ENCODE measurements at regions not wholly inside any gene's neighbourhood (a gene's known extent, or its start where the extent isn't known, plus 50 kb on each side); places are given as distances from the start of the nearest gene placed in this dataset.

GRCh38 chr3:191074511-191074910, 124.5 kb upstream of the OSTN start:
- no peak overlapping the region for H3K27ac ChIP-seq
- TF ChIP-seq, protein P1, sequence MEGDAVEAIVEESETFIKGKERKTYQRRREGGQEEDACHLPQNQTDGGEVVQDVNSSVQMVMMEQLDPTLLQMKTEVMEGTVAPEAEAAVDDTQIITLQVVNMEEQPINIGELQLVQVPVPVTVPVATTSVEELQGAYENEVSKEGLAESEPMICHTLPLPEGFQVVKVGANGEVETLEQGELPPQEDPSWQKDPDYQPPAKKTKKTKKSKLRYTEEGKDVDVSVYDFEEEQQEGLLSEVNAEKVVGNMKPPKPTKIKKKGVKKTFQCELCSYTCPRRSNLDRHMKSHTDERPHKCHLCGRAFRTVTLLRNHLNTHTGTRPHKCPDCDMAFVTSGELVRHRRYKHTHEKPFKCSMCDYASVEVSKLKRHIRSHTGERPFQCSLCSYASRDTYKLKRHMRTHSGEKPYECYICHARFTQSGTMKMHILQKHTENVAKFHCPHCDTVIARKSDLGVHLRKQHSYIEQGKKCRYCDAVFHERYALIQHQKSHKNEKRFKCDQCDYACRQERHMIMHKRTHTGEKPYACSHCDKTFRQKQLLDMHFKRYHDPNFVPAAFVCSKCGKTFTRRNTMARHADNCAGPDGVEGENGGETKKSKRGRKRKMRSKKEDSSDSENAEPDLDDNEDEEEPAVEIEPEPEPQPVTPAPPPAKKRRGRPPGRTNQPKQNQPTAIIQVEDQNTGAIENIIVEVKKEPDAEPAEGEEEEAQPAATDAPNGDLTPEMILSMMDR (conservative IDR thresholded peaks at IDR 0.05): no peak

DNA sequence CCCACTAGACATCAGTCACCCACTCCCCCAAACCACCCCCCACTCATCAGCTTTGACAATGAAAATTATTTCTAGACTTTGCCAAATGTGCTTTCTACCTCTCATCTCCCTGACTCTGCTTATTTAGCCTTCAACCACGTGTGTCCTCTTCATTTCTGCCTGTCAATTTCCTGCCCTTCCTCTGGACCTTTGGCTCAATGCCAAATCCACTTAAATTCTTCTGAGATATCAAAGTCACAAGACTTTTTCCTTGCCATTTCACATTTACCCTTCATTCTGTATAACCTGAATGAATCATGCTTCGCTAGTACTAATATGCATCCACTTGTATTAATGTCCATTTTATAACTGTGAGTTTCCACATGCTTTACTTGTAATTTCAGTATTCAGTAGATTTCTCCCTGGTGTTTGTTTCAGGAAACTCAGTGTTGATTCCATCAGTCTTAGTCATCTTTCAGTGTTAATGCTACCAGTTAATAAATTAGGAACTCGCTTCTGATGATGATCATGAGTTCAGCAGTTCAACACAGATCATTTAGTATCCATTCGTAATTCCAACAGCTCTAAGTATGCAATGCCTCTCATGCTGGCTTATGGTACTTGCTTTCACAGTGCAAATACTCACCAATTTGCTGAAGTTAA, 128.2 kb upstream of the OSTN start:
- TF ChIP-seq, protein P1 (conservative IDR thresholded peaks at IDR 0.05): no peak
- no peak overlapping the region for H3K27ac ChIP-seq

- TF ChIP-seq, protein P1 (conservative IDR thresholded peaks at IDR 0.05): no peak
- no peak overlapping the region for H3K27ac ChIP-seq
These were observed 128.8 kb upstream of the OSTN start for GRCh38 chr3:191070201-191070600.

DNA sequence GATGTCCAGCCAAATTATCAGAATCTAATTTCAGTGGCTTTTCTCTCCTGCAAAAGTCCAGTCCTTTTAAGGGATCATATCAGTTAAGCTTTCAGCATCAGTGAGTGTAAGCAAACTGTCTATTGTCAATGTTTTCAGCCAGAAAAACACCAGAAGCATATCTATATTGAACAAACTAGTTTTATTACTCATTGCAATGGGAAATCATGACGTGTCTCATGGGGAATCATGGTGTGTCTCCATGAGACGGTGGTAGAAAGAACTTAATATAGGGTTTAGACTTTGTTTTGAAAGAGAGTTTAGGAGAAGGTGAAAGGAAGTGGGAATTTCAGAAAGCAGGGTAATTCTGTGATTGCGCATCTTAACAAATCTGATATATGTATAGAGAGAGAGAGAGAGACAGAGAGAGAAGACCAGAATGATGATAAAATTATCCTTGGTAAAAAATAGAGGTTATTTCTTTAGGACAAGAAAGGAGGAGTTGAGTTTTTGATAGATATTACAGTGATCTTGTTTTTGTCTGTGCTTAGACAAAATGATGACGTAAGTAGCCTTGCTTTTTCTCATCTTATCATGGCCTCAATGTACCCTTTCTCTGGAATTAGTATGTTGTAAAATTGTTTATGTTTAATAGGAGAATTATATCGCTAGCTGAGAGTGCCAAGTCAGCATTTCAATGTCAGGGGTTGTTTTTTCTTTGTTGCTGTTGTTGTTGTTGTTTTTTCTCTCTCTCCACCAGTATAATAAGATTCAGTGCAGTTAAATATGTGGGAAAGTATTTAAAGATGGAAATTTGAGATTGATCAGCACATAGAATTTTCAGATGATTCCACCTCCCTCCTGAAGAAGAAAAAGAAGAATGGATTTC, 129.9 kb upstream of the OSTN start:
- TF ChIP-seq, protein P1 (conservative IDR thresholded peaks at IDR 0.05): no peak

DNA sequence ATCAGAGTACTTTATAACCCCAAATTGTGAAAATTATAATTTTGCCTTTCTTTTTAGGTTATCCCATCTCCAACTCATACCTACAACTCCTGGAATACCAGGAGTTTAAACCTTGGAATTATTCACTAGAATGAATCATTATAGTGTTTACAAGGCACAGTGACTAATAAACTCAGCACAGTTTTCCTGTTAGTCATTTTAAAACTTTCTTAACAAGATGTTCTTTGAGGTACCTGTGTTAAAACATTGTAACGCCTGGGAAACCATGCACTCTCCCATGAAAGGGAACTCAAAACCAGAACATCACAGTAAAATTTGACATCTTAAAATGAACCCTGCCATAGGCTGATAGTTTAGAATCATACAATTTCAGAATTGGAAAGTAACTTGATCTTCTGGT, 132.4 kb upstream of the OSTN start:
- TF ChIP-seq, protein P1 (conservative IDR thresholded peaks at IDR 0.05): no peak
- no peak overlapping the region for H3K27ac ChIP-seq

More for the DNA sequence above, 129.9 kb upstream of the OSTN start:
- no peak overlapping the region for H3K27ac ChIP-seq

GRCh38 chr3:191065181-191065805, 133.7 kb upstream of the OSTN start:
- TF ChIP-seq, protein P1 (conservative IDR thresholded peaks at IDR 0.05): no peak
- no peak overlapping the region for H3K27ac ChIP-seq

- no peak overlapping the region for H3K27ac ChIP-seq
- TF ChIP-seq, protein P1 (conservative IDR thresholded peaks at IDR 0.05): peak; percentile 68
These were observed 148.0 kb upstream of the OSTN start for GRCh38 chr3:191051037-191051436.

All from VCaP (cell line).